Glutamatergic neuron (in vitro differentiated cells): ENCODE measurements at regions not wholly inside any gene's neighbourhood (a gene's known extent, or its start where the extent isn't known, plus 50 kb on each side); places are given as distances from the start of the nearest gene placed in this dataset.

ENCODE experiments used
- DNase-seq: peaks from one replicate; pipeline ENCODE4 v3.0.0; 2022
- H3K27ac Mint-ChIP-seq: one replicate; pipeline ENCODE4 v1.8.0; 2020; ENCODE audit warnings: mild to moderate bottlenecking, mixed read lengths, inconsistent platforms; ENCODE audit not compliant: unreplicated experiment
- H3K27me3 Mint-ChIP-seq: one replicate; pipeline ENCODE4 v1.8.0; 2020; ENCODE audit warnings: mild to moderate bottlenecking, moderate library complexity, mixed read lengths, inconsistent platforms; ENCODE audit not compliant: unreplicated experiment
- H3K36me3 Mint-ChIP-seq: one replicate; pipeline ENCODE4 v1.8.0; 2020; ENCODE audit warnings: mild to moderate bottlenecking, mixed read lengths, inconsistent platforms; ENCODE audit not compliant: unreplicated experiment
- H3K4me1 Mint-ChIP-seq: one replicate; pipeline ENCODE4 v1.8.0; 2020; ENCODE audit warnings: mild to moderate bottlenecking, low read depth, mixed read lengths, inconsistent platforms; ENCODE audit not compliant: unreplicated experiment
- H3K4me3 Mint-ChIP-seq: one replicate; pipeline ENCODE4 v1.8.0; 2020; ENCODE audit warnings: mild to moderate bottlenecking, mixed read lengths, inconsistent platforms; ENCODE audit not compliant: unreplicated experiment
- H3K9me3 Mint-ChIP-seq: one replicate; pipeline ENCODE4 v1.8.0; 2020; ENCODE audit warnings: mild to moderate bottlenecking, moderate library complexity, mixed read lengths, inconsistent platforms; ENCODE audit not compliant: unreplicated experiment
- TF ChIP-seq, protein P1 (sequence below): fragments of 200-600 bp; sonication (generic); IDR thresholded peaks from one replicate; pipeline ENCODE4 v1.5.0; 2021; ENCODE audit not compliant: partially characterized antibody, unreplicated experiment

DNA sequence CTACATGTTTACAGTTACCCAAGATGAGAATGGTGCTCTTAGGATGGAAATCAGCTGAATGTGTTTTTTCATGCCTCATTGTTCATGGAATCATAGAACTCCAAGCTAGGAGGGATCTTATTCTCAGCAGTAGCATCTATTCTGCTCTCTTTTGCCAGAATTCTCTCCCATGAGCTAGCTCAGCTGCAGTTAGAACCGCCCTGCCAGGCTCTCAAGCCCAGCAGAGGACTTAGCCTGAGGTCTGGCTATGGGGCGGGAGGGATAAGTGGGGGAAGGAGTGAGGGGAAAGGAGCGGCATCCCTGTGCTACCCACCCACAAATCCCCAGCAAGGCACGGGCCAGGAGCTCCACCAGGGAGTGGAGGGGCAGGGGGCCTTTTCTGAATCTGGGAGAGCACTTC lies 120.7 kb upstream of the PLXNA4 start:
- H3K27ac Mint-ChIP-seq = no peak overlapping the region
- no peaks in the 10 kb centered on the region for H3K4me1 Mint-ChIP-seq

DNA sequence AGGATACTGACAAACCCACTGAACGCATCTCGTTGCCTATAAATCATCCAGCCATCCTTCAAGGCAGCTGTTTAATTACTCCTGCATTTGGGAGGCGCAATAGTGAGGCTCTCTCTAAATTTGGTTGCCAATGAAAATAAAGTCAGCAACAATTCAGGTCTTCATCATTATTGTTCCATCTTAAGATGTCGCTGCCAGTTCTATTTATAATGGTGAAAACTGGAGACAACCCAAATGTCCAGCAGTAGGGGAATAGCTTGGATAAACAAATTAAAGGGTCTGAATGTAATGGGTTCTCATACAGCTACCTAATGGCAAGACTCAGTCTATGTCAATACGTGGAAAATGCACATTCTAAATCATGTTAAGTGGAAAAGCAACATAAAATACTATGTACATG lies 120.1 kb upstream of the PLXNA4 start:
- H3K27me3 Mint-ChIP-seq = peaks cover 3% of the 10 kb centered on the region
- no peaks in the 10 kb centered on the region for H3K4me1 Mint-ChIP-seq
- peaks cover 3% of the 10 kb centered on the region for H3K9me3 Mint-ChIP-seq
- no peak overlapping the region for H3K27ac Mint-ChIP-seq
- no peaks in the 10 kb centered on the region for H3K36me3 Mint-ChIP-seq
- no peak for DNase-seq
- no peak overlapping the region for H3K4me3 Mint-ChIP-seq
- TF ChIP-seq, protein P1, sequence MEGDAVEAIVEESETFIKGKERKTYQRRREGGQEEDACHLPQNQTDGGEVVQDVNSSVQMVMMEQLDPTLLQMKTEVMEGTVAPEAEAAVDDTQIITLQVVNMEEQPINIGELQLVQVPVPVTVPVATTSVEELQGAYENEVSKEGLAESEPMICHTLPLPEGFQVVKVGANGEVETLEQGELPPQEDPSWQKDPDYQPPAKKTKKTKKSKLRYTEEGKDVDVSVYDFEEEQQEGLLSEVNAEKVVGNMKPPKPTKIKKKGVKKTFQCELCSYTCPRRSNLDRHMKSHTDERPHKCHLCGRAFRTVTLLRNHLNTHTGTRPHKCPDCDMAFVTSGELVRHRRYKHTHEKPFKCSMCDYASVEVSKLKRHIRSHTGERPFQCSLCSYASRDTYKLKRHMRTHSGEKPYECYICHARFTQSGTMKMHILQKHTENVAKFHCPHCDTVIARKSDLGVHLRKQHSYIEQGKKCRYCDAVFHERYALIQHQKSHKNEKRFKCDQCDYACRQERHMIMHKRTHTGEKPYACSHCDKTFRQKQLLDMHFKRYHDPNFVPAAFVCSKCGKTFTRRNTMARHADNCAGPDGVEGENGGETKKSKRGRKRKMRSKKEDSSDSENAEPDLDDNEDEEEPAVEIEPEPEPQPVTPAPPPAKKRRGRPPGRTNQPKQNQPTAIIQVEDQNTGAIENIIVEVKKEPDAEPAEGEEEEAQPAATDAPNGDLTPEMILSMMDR = no peak

More for the DNA sequence above, 120.7 kb upstream of the PLXNA4 start:
- TF ChIP-seq, protein P1 = no peak
- no peaks in the 10 kb centered on the region for H3K36me3 Mint-ChIP-seq
- no peak overlapping the region for H3K4me3 Mint-ChIP-seq
- peaks cover 3% of the 10 kb centered on the region for H3K27me3 Mint-ChIP-seq
- H3K9me3 Mint-ChIP-seq = peaks cover 3% of the 10 kb centered on the region
- DNase-seq = no peak

DNA sequence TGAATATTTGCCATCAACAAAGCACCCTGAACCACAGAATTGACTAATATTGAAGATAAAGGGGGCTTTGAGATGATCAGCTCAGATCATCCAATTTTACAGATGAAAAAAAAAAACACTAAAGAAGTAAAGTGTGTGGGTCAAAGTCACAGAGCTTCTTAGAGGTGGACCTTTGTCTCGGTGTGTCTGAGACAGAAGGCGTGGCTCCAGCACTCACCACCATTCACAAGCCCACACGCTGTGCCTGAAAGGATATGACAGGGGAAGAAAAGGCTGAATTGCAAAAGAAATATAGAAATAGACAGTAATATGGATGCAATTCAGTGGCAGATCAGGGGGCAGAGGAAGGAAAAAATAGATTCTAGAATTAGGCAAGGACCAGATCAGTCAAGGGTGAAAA lies 114.9 kb upstream of the PLXNA4 start:
- no peak for DNase-seq
- TF ChIP-seq, protein P1 = no peak
- no peak overlapping the region for H3K4me3 Mint-ChIP-seq
- no peak overlapping the region for H3K27ac Mint-ChIP-seq
- peaks cover 7% of the 10 kb centered on the region for H3K9me3 Mint-ChIP-seq
- peaks cover 20% of the 10 kb centered on the region for H3K4me1 Mint-ChIP-seq
- H3K27me3 Mint-ChIP-seq = no peaks in the 10 kb centered on the region
- H3K36me3 Mint-ChIP-seq = peaks cover under 1% of the 10 kb centered on the region

DNA sequence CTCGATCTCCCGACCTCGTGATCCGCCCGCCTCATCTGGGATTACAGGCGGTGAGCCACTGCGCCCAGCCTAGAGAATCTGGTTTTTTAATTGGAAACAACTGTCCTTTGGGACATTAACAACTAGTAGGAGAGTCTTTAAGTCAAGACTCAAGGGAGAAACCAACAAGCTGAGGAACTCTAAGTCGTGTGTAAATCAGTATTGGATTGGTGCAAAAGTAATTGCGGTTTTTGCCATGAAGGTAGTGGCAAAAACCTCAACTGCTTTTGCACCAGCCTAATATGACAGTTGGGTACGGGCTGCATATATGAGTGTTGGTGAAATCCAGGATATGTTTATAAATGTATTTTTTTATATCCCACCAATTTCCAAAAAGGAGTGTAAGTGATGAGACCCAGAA lies 113.9 kb upstream of the PLXNA4 start:
- TF ChIP-seq, protein P1 = no peak
- Mint-ChIP-seq H3K4me1 (peaks cover 20% of the 10 kb centered on the region), H3K9me3 (peaks cover 7% of the 10 kb centered on the region), H3K27me3 (peaks cover 4% of the 10 kb centered on the region), H3K4me3 (no peak overlapping the region), H3K36me3 (peaks cover 7% of the 10 kb centered on the region), H3K27ac (no peak overlapping the region)
- no peak for DNase-seq

DNA sequence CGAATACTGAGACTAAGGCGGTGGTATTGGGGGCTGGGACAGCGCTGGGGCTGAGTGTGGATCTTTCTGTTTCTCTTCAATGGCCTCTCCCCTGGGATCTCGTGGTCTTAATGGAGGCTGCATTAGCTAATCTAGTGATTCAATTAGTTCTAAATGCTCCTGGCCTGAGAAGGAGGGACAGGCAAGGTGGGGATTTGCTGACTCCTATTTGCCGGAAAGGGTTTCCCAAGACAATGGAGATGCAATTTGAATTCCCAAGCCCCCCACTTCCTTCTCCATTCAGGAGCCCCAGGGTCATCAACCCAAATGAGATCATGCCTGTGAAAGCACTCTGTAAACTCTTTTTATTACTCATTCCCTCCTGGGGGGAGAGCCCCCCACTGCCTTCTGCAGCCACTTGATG lies 111.7 kb upstream of the PLXNA4 start:
- peaks cover 22% of the 10 kb centered on the region for H3K4me1 Mint-ChIP-seq
- peak; percentile 75 for DNase-seq
- TF ChIP-seq, protein P1 = no peak
- peak overlapping the region; percentile 13 for H3K27ac Mint-ChIP-seq
- H3K9me3 Mint-ChIP-seq = peaks cover 9% of the 10 kb centered on the region
- peaks cover 7% of the 10 kb centered on the region for H3K36me3 Mint-ChIP-seq
- H3K27me3 Mint-ChIP-seq = peaks cover 6% of the 10 kb centered on the region
- H3K4me3 Mint-ChIP-seq = no peak overlapping the region
